Kidney (tissue), 13 donors: ENCODE measurements at regions not wholly inside any gene's neighbourhood (a gene's known extent, or its start where the extent isn't known, plus 50 kb on each side); places are given as distances from the start of the nearest gene placed in this dataset.
A peak's percentile ranks its signal among the peaks of the same experiment; 100 is the strongest.

Experiments
- DNase-seq, 5 donors: peaks; one replicate each; pipeline ENCODE4 v3.0.0-alpha.2; 2013 to 2020
- FAIRE-seq: peaks from 2 replicates; lab custom pipeline; 2012; peaks lifted over from hg19 to GRCh38; lab: Jason Lieb, UNC
- H3K27ac ChIP-seq, 2 donors: one replicate each; pipeline ENCODE4 v1.7.0; 2013; ENCODE audit warnings: low read depth in 2 of 2, low read length in 2 of 2, inconsistent platforms in 1 of 2
- H3K27me3 ChIP-seq: one replicate; pipeline ENCODE4 v1.7.1; 2013; ENCODE audit warnings: low read length, inconsistent platforms; ENCODE audit not compliant: control insufficient read depth, insufficient read depth
- H3K36me3 ChIP-seq, 3 donors: one replicate each; pipeline versions ENCODE4 v1.7.0 to v1.7.1; 2013; ENCODE audit warnings: low read length in 3 of 3, control low read depth in 1 of 3, inconsistent platforms in 1 of 3; ENCODE audit not compliant: insufficient read depth in 3 of 3, control insufficient read depth in 2 of 3
- H3K4me1 ChIP-seq, 3 donors: one replicate each; pipeline versions ENCODE4 v1.7.0 to v1.7.1; 2013; ENCODE audit warnings: low read length in 3 of 3, inconsistent platforms in 1 of 3, low read depth in 1 of 3; ENCODE audit not compliant: control insufficient read depth in 2 of 3, insufficient read depth in 2 of 3
- H3K4me3 ChIP-seq, 3 donors: one replicate each; pipeline versions ENCODE4 v1.7.0 to v1.8.1; 2013; ENCODE audit warnings: low read length in 3 of 3, control low read depth in 1 of 3, inconsistent platforms in 1 of 3
- H3K9ac ChIP-seq, 3 donors: one replicate each; pipeline versions ENCODE4 v1.7.0 to v1.7.1; 2013; ENCODE audit warnings: low read length in 3 of 3, control low read depth in 1 of 3, inconsistent platforms in 1 of 3
- H3K9me3 ChIP-seq, 3 donors: one replicate each; pipeline versions ENCODE4 v1.7.0 to v1.7.1; 2013; ENCODE audit warnings: low read length in 3 of 3, control low read depth in 1 of 3, inconsistent platforms in 1 of 3; ENCODE audit not compliant: control insufficient read depth in 2 of 3, insufficient read depth in 1 of 3
- CTCF ChIP-seq: IDR thresholded peaks from 3 replicates; pipeline ENCODE4 v1.5.1; 2012; ENCODE audit warnings: mild to moderate bottlenecking, moderate library complexity, borderline replicate concordance; ENCODE audit not compliant: insufficient read depth; ENCODE audit errors: extremely low read depth
- intact Hi-C: fragments of 100-400 bp; cut with DNase I; formaldehyde crosslinking; loops from one replicate; pipeline ENCODE4 v1.11.1; 2022
- donor health status: control.
- donor health status: control.
- donor health status: control.
- donor health status: control.
- donor health status: control.
- donor health status: DM: yes; HTN: yes; CAD: no.
- donor health status: Normal renal cell carcinoma (clear cell type).

- Histone ChIP-seq H3K36me3 (no peaks in the 10 kb centered on the region), H3K9ac (no peak overlapping the region), H3K9me3 (no peaks in the 10 kb centered on the region), H3K27ac (no peak overlapping the region), H3K4me1 (no peaks in the 10 kb centered on the region), H3K27me3 (no peaks in the 10 kb centered on the region), H3K4me3 (no peak overlapping the region)
- FAIRE-seq = no peak
- intact Hi-C loops = no loop called here
- no peak for TF ChIP-seq CTCF
- DNase-seq = peak in 1 of 5 donors; percentile 22
Observed at GRCh38 chr12:30501718-30502117, 194.0 kb downstream of the IPO8 start.

GRCh38 chr12:30500532-30500931 lies 195.1 kb downstream of the IPO8 start:
- Histone ChIP-seq H3K27me3 (no peaks in the 10 kb centered on the region), H3K27ac (no peak overlapping the region), H3K4me3 (no peak overlapping the region), H3K4me1 (no peaks in the 10 kb centered on the region), H3K9ac (no peak overlapping the region), H3K9me3 (no peaks in the 10 kb centered on the region), H3K36me3 (no peaks in the 10 kb centered on the region)
- TF ChIP-seq CTCF = no peak
- intact Hi-C loops = no loop called here
- DNase-seq (no peak), FAIRE-seq (no peak)

GRCh38 chr12:30485230-30485890 lies 210.3 kb downstream of the IPO8 start:
- Histone ChIP-seq H3K27me3 (no peaks in the 10 kb centered on the region), H3K36me3 (no peaks in the 10 kb centered on the region), H3K27ac (no peak overlapping the region), H3K4me1 (no peaks in the 10 kb centered on the region), H3K9ac (no peak overlapping the region), H3K9me3 (no peaks in the 10 kb centered on the region), H3K4me3 (no peak overlapping the region)
- no peak for DNase-seq
- FAIRE-seq = no peak
- TF ChIP-seq CTCF = no peak
- intact Hi-C loops = no loop called here

GRCh38 chr12:30484658-30485057 lies 211.0 kb downstream of the IPO8 start:
- Histone ChIP-seq H3K9ac (no peak overlapping the region), H3K9me3 (no peaks in the 10 kb centered on the region), H3K4me1 (no peaks in the 10 kb centered on the region), H3K4me3 (no peak overlapping the region), H3K36me3 (no peaks in the 10 kb centered on the region), H3K27ac (no peak overlapping the region), H3K27me3 (no peaks in the 10 kb centered on the region)
- TF ChIP-seq CTCF = no peak
- FAIRE-seq (no peak), DNase-seq (no peak)
- intact Hi-C loops = no loop called here
